GM18519 (cell line): ENCODE measurements at regions not wholly inside any gene's neighbourhood (a gene's known extent, or its start where the extent isn't known, plus 50 kb on each side); places are given as distances from the start of the nearest gene placed in this dataset.
"Not testable (repeated sequence)": the region's sequence is repeated elsewhere in the genome, so short reads cannot be mapped to it uniquely, and the experiment has no call there.

Source experiments
- ATAC-seq: cut with Tn5 transposase; IDR thresholded peaks from one replicate; pipeline ENCODE4 v1.9.1; 2021; ENCODE audit warnings: mild to moderate bottlenecking, moderate library complexity; ENCODE audit not compliant: unreplicated experiment, low FRiP score

DNA sequence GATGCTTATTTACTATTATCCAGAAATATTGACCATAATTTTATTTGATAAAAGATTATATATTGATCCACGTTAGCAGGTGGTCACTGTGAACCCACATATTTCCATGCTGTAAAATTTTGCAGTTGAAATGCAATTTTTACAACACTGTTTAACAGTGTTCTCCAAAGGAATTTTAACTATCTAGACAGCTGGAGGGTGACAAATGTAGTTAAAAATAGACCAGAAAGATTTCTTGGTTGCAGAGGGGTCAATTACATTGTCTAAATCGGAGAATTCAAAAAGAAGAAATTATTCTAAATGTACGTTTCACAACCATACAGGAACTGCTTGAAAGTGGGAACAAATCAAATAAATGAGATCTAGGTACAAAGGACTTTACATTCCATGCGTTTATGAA is 625.2 kb upstream of the NCAM2 start:
- no peak for ATAC-seq

DNA sequence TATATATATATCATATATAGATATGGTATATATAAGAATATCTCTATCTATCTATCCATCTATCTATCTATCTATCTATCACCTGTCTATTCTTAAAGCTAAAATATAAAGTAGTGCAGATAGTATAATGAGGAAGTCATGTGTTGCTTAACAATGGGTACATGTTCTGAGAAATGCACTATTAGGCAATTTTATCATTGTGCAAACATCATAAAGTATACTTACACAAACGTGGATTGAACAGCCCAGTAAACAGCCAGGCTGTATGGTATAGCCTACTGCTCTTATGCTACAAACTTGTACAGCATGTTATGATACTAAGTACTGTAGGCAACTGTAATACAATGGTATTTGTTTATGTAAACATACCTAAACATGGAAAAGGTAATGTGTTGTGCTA is 621.0 kb upstream of the NCAM2 start:
- no peak for ATAC-seq

DNA sequence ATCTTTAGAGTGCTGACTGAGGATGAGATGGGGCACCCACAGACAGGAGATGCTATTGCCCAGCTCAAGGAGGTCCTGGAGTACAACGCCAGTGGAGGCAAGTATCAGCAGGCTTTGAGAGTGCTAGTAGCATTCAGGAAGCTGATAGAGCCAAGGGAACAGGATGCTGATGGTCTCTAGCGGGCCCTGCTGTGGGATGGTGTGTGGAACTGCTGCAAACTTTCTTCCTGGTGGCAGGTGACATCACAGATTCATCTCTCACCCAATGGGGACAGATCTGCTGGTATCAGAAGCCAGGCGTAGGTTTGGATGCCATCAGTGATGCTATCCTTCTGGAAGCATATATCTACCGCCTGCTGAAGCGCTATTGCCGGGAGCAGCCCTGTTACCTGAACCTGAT is 609.8 kb upstream of the NCAM2 start:
- no peak for ATAC-seq

DNA sequence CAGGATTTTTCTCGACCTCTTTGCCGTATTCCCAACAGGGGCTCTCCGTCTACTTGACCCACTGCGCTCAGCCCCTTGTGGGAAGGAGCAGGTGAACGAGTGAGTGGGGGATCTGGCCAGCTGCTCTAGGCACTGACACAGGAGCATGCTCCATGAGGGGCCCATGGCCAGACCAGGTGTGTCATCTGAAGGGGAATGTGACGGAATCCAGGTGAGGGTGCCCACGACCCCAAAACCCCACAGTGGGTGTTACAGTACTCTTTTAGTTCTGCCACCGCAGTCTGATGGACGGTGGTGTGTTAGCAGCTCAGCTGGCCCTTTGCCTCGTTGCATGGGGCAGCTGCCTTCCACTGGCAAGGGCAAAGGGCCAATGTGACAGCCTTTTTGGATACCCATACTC is 601.4 kb upstream of the NCAM2 start:
- no peak for ATAC-seq

DNA sequence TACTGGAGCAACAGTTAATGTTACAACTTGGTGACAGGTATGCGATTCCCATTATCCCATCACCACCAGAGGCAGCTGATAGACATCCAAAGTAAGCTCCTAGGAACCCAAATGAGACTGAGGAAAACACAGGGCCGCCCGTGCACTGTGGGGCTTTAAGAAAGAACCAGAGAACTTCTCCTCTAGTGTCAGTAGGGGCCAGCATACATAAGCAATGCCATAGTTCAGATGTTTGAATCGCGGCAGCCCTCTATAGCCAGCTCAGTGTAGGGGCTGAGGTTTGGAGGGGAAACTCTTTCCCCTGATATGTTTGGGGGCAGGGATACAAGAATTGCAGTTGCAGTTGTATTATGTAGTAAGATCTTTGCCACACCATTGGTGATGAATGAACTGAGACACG is 593.3 kb upstream of the NCAM2 start:
- no peak for ATAC-seq

GRCh38 chr21:20418353-20418752 is 579.9 kb upstream of the NCAM2 start:
- ATAC-seq = no peak

DNA sequence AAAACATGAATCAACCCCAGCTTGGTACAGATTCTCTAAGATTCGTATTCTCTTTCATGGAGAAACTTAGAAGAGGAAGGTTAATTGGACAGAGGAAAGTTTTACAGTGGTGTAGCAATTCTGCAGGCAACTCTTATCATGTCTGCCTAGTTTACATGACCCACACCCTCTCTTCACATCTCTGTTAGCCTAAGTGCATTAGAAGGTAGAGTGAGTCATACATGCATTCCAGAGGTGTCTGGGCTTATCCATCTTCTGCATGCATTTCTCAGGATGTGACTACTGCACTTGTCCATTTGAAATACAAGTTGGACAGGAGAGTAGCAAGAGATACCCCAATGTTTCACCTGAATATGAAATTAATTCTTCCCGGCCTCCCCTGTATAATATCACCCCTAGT is 578.4 kb upstream of the NCAM2 start:
- ATAC-seq = no peak

GRCh38 chr21:20424943-20425342 is 573.3 kb upstream of the NCAM2 start:
- ATAC-seq = no peak

GRCh38 chr21:20425856-20426255 is 572.4 kb upstream of the NCAM2 start:
- ATAC-seq = no peak

- ATAC-seq = no peak
Measured at GRCh38 chr21:20440338-20440737, 557.9 kb upstream of the NCAM2 start.

DNA sequence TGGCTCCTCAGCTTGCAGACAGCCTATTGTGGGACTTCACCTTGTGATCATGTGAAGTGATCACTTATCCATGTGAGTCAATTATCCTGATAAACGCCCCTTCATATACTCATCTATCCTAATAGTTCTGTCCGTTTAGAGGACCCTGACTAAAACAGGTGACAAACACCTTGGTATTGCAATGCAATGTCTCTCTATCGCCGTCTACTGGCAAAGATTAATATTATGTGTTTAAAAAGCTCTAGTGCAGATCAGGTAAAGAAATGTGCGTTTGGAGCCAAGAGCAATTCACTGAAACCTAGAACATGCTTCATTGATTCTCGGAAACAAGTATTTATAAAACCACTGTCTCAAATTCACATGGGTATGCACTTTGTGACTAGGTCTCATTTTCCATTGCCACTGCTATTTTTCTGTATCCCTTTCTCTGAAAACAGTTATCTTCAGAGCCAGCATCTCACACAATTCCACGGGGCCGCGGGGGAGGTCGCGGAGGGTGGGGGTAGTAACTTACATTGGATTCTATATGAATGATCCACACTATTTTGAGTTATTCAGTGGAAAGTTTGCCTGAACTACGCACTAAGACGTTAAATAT is 554.6 kb upstream of the NCAM2 start:
- ATAC-seq = no peak

- ATAC-seq = no peak
Measured at GRCh38 chr21:20445971-20446370, 552.2 kb upstream of the NCAM2 start.

- no peak for ATAC-seq
Measured at GRCh38 chr21:20451046-20451445, 547.2 kb upstream of the NCAM2 start.

DNA sequence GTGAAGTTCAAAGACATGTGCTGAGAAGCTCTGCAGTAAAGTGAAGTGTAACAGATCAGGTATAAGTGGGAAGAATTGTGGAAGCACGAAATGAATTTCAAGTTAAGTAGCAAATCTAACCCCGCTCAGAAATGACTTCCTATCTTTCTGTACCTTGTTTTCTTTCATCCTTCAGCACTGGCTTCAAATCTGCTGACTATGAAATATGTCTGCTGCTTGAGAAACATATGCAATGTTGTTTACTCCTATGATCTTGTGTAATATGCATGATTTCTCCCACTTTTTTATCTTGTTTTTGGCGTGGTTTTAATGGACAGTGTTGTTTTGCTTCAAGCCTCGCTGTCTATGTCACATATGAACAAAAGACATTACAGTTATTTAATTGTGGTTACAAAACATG is 545.3 kb upstream of the NCAM2 start:
- no peak for ATAC-seq

DNA sequence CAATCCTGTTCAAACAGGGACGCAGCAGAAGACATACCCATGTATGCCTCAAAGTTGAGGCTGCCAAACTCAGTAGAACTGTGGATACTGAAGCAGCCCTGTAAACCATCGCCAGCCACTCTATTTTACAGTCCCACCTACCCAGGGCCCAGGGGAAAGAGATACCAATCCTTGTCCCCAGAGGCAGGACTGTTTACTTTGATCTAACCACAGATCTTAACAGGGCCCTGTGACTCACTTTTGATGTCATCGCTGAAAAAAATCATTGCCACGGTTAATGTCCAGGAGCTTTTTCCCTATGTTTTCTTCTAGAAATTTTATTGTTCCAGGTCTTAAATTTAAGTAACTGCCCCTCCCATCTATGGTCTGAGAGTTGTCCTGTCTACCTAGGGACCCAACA is 538.4 kb upstream of the NCAM2 start:
- ATAC-seq = no peak

DNA sequence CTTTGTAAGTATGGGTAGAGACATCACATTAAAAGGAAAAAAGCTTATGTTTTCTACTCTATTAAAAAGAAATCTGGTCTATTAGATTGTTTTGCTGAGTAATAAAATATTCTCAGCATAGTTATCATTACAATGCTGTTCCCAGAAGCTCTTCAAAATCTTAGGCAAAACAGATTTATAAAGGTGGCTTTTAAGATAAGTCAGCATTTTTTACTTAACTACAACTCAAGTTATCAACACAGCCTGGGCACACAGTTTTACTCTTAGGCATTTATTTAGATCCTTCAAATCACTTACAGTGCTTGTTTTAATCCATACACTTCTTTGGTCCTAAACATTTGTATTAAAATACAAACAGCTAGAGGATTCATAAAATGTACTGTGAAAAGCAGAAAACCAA is 534.8 kb upstream of the NCAM2 start:
- ATAC-seq = no peak

GRCh38 chr21:20469361-20469760 is 528.8 kb upstream of the NCAM2 start:
- ATAC-seq = no peak

DNA sequence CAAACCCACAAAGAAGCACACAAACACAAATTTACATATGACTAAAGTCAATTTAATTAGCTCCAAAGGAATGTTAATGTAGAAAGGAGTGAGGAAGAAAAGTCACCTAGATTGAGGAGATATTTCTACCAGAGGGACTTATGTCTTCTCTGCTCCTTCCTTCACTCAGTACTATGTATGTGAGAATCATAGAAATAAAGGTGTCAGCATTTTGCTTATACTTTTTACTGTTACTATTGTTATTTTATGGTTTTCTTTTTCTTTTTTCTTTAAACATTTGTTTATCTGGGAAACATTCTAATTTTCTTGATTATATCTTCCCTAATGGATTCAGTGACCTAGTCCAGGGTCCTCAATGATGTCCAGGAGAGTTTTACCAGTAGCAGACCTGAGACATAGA is 511.9 kb upstream of the NCAM2 start:
- ATAC-seq = no peak

- not testable (repeated sequence) for ATAC-seq
Measured at GRCh38 chr21:20502915-20503314, 495.3 kb upstream of the NCAM2 start.

DNA sequence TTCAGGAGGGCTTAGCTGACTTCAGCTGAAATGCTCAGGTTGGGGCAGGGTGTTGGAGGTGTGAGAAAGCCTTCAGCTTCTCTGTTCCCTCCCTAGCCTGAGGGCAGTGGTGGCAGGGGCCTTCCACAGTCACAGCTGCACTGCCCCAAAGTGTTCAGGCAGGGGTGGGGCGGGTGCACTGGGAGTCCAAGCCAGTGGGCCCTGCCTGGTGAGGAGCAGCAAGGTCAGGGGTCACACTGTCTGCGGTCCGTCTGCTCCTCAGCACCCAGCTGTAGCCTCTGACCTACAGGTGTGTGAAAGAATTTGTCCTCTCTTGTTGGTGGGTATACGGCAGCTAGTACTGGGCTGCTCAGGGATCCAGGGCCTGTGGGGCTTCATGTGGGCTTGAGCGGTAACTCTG is 490.4 kb upstream of the NCAM2 start:
- no peak for ATAC-seq

DNA sequence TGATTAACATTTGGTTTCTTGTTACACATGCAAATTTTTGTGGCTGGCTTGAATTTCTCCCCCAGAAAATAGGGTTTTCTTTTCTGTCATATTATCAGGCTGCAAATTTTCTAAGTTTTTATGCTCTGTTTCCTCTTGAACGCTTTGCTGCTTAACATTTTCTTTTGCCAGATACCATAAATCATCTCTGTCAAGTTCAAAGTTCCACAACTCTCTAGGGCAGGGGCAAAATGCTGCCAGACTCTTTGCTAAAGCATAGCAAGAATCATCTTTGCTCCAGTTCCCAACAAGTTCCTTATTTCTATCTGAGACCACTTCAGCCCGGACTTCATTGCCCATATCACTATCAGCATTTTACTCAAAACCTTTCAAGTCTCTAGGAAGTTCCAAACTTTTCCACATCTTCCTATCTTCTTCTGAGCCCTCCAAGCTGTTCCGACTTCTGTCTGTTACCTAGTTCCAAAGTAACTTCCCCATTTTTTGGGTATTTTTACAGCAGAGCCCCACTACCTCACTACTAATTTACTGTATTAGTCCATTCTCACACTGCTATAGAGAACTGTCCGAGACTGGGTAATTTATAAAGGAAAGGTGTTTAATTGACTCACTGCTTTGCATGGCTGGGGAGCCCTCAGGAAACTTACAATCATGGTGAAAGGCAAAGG is 486.9 kb upstream of the NCAM2 start:
- ATAC-seq = no peak

DNA sequence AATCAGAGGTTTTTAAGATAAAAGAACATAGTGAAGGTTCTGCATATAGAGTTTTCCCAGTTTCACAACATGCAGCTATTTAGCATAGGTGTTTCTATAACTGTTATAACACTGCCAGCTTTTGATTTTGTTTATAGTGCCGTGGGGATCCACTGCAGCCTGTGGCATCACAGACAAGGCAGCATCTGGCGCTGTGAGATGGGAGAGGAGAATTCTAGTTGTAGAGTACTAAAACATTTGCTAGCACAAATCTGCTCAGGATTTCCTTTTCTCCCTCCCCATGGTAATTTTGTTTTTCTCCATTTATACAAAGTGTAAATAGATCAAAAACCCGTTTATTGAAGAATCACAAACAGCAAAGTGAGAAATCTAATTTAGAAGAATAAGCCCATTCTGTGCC is 482.8 kb upstream of the NCAM2 start:
- no peak for ATAC-seq

DNA sequence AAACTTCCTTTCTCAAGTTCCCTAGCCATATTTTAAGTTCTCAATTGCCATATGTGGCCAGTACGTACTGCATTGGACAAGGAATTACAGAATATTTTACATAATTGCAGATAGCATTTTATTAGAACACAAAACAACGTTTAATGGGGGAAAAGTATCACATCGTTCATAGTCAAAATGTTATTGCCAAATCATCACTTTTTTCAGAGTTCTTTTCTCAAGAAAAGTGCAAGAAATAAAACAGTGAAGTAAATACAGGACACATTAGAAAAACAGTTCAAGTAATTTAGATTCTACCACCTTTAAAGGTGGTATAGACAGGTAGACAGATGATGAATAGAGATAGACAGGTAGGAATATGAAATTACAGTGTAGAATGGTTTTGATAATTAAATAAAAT is 479.1 kb upstream of the NCAM2 start:
- ATAC-seq = no peak
